H1 (cell line): ENCODE measurements at regions not wholly inside any gene's neighbourhood (a gene's known extent, or its start where the extent isn't known, plus 50 kb on each side); places are given as distances from the start of the nearest gene placed in this dataset.

Experiments
- CTCF ChIA-PET: fragments of 300-600 bp; sonication (Branson Sonifier 250); formaldehyde crosslinking; loops from one replicate; lab custom pipeline; 2021; ENCODE audit not compliant: partially characterized antibody; lab: Charles Lee
- POLR2A ChIA-PET: fragments of 300-600 bp; sonication (Branson Sonifier 250); formaldehyde crosslinking; loops from one replicate; lab custom pipeline; 2021; ENCODE audit warnings: inconsistent platforms; ENCODE audit not compliant: partially characterized antibody; lab: Charles Lee
- DNase-seq, 2 experiments: peaks; one replicate each; pipeline versions ENCODE4 v3.0.0 to v3.0.0-alpha.2; 2010 to 2022; ENCODE audit warnings: low spot score in 2 of 2, low read depth in 1 of 2, mixed read lengths in 1 of 2
- FAIRE-seq: peaks from 2 replicates; lab custom pipeline; 2011; peaks lifted over from hg19 to GRCh38; lab: Jason Lieb, UNC
- H2AFZ ChIP-seq: 2 replicates; pipeline ENCODE4 v1.8.1; 2012; ENCODE audit warnings: low read length, inconsistent platforms
- H2AK5ac ChIP-seq: 2 replicates; pipeline ENCODE4 v1.6.1; 2013; ENCODE audit warnings: low read depth, low read length
- H2BK120ac ChIP-seq: replicated peaks from 2 replicates; pipeline ENCODE3; 2013; ENCODE audit warnings: low read depth, low read length, inconsistent platforms
- H2BK12ac ChIP-seq: 2 replicates; pipeline ENCODE4 v1.6.1; 2013; ENCODE audit warnings: low read depth, low read length
- H2BK15ac ChIP-seq: 2 replicates; pipeline ENCODE4 v1.6.1; 2013; ENCODE audit warnings: low read length
- H2BK20ac ChIP-seq: 2 replicates; pipeline ENCODE4 v1.6.1; 2013; ENCODE audit warnings: low read length
- H2BK5ac ChIP-seq: 2 replicates; pipeline ENCODE4 v1.6.1; 2013; ENCODE audit warnings: low read depth, low read length
- H3K14ac ChIP-seq: 2 replicates; pipeline ENCODE4 v1.6.1; 2013; ENCODE audit warnings: inconsistent platforms; ENCODE audit not compliant: insufficient read length
- H3K18ac ChIP-seq: 2 replicates; pipeline ENCODE4 v1.6.1; 2013; ENCODE audit warnings: low read length; ENCODE audit errors: extremely low read depth
- H3K23ac ChIP-seq: 2 replicates; pipeline ENCODE4 v1.6.1; 2013; ENCODE audit warnings: inconsistent platforms; ENCODE audit not compliant: insufficient read length
- H3K23me2 ChIP-seq: 2 replicates; pipeline ENCODE4 v1.6.1; 2013; ENCODE audit warnings: low read depth, low read length
- H3K27ac ChIP-seq: 2 replicates; pipeline ENCODE4 v1.6.1; 2011; ENCODE audit warnings: low read depth, low read length, inconsistent platforms
- H3K27me3 ChIP-seq, 4 experiments: replicated peaks in 1 of 4; 1 replicate in 1 of 4; 2 replicates in 3 of 4; pipeline versions ENCODE4 v1.6.1 to v1.8.1; 2011 to 2013; ENCODE audit warnings: low read length in 3 of 4, mild to moderate bottlenecking in 3 of 4, inconsistent platforms in 2 of 4, mixed read lengths in 2 of 4, moderate library complexity in 1 of 4; ENCODE audit not compliant: control insufficient read depth in 3 of 4, insufficient read depth in 3 of 4; ENCODE audit errors: extremely low read depth in 1 of 4
- H3K36me3 ChIP-seq, 4 experiments: 2 replicates each; pipeline versions ENCODE4 v1.6.1 to v1.8.1; 2011 to 2013; ENCODE audit warnings: mild to moderate bottlenecking in 4 of 4, low read length in 3 of 4, moderate library complexity in 2 of 4, control low read depth in 1 of 4, inconsistent platforms in 1 of 4; ENCODE audit not compliant: insufficient read depth in 4 of 4, control insufficient read depth in 2 of 4
- H3K4ac ChIP-seq: replicated peaks from 2 replicates; pipeline ENCODE3; 2013; ENCODE audit warnings: low read length, low read depth, mixed read lengths, inconsistent platforms; ENCODE audit not compliant: insufficient read length
- H3K4me1 ChIP-seq, 4 experiments: replicated peaks in 1 of 4; 1 replicate in 1 of 4; 2 replicates in 3 of 4; pipeline versions ENCODE4 v1.6.1 to v1.8.1; 2011 to 2013; ENCODE audit warnings: low read length in 3 of 4, inconsistent platforms in 2 of 4, mixed read lengths in 1 of 4; ENCODE audit not compliant: insufficient read depth in 4 of 4, control insufficient read depth in 3 of 4
- H3K4me2 ChIP-seq, 2 experiments: 2 replicates each; pipeline versions ENCODE4 v1.6.1 to v1.8.1; 2011 to 2013; ENCODE audit warnings: low read depth in 2 of 2, low read length in 2 of 2, control low read depth in 1 of 2, inconsistent platforms in 1 of 2, mild to moderate bottlenecking in 1 of 2; ENCODE audit not compliant: insufficient read depth in 1 of 2
- H3K4me3 ChIP-seq, 4 experiments: fragments of 200-600, 300-600 bp in 1 of 4; sonication (generic), shearing (Covaris generic), sonication (Bioruptor Twin) in 1 of 4; 2 replicates each; pipeline versions ENCODE4 v1.5.1 to v1.8.1; 2011 to 2016; ENCODE audit warnings: low read length in 4 of 4, low read depth in 3 of 4, control low read depth in 2 of 4, inconsistent platforms in 2 of 4, mild to moderate bottlenecking in 2 of 4, mixed read lengths in 1 of 4, moderate library complexity in 1 of 4; ENCODE audit not compliant: insufficient read depth in 2 of 4; ENCODE audit errors: extremely low read depth in 1 of 4
- H3K56ac ChIP-seq: replicated peaks from 2 replicates; pipeline ENCODE3; 2013; ENCODE audit warnings: low read depth, mild to moderate bottlenecking, mixed read lengths, low read length, inconsistent platforms; ENCODE audit not compliant: insufficient read length
- H3K79me1 ChIP-seq: 2 replicates; pipeline ENCODE4 v1.6.1; 2013; ENCODE audit warnings: low read depth, low read length, control low read depth
- H3K79me2 ChIP-seq, 2 experiments: 2 replicates each; pipeline versions ENCODE4 v1.6.1 to v1.8.1; 2012 to 2013; ENCODE audit warnings: low read length in 2 of 2, mild to moderate bottlenecking in 2 of 2, inconsistent platforms in 1 of 2; ENCODE audit not compliant: insufficient read depth in 2 of 2, control insufficient read depth in 1 of 2
- H3K9ac ChIP-seq, 4 experiments: replicated peaks in 1 of 4; 1 replicate in 1 of 4; 2 replicates in 3 of 4; pipeline versions ENCODE4 v1.6.1 to v1.8.1; 2011 to 2013; ENCODE audit warnings: low read depth in 3 of 4, low read length in 3 of 4, control low read depth in 2 of 4, mild to moderate bottlenecking in 2 of 4, moderate library complexity in 2 of 4, inconsistent platforms in 1 of 4; ENCODE audit errors: extremely low read depth in 1 of 4
- H3K9me3 ChIP-seq, 2 experiments: 2 replicates each; pipeline versions ENCODE4 v1.6.1 to v1.8.1; 2012 to 2013; ENCODE audit warnings: mild to moderate bottlenecking in 2 of 2, moderate library complexity in 2 of 2, control low read depth in 1 of 2, inconsistent platforms in 1 of 2, low read depth in 1 of 2, low read length in 1 of 2, mixed read lengths in 1 of 2; ENCODE audit not compliant: insufficient read depth in 2 of 2
- H4K20me1 ChIP-seq, 2 experiments: replicated peaks in 1 of 2; 2 replicates each; pipeline versions ENCODE3 to v1.8.1; 2011 to 2013; ENCODE audit warnings: inconsistent platforms in 2 of 2, low read length in 2 of 2, mild to moderate bottlenecking in 1 of 2; ENCODE audit not compliant: insufficient read depth in 2 of 2, control insufficient read depth in 1 of 2
- H4K5ac ChIP-seq: 2 replicates; pipeline ENCODE4 v1.6.1; 2013; ENCODE audit warnings: low read length, low read depth, mixed read lengths, inconsistent platforms; ENCODE audit not compliant: insufficient read length
- H4K8ac ChIP-seq: 2 replicates; pipeline ENCODE4 v1.8.0; 2013; ENCODE audit warnings: mild to moderate bottlenecking, moderate library complexity, low read length, inconsistent platforms; ENCODE audit not compliant: insufficient read depth; ENCODE audit errors: extremely low read depth
- H4K91ac ChIP-seq: replicated peaks from 2 replicates; pipeline ENCODE3; 2013; ENCODE audit warnings: low read length, mixed read lengths, inconsistent platforms; ENCODE audit not compliant: insufficient read length
- CTCF ChIP-seq, 3 experiments: IDR thresholded peaks; 1 replicate in 2 of 3; 2 replicates in 1 of 3; pipeline versions ENCODE4 v1.5.1 to v1.6.1; 2011; ENCODE audit warnings: low read length in 3 of 3, mild to moderate bottlenecking in 3 of 3, inconsistent platforms in 2 of 3, low read depth in 1 of 3, moderate library complexity in 1 of 3; ENCODE audit not compliant: insufficient read depth in 1 of 3; ENCODE audit errors: control extremely low read depth in 1 of 3
- SRF ChIP-seq: IDR thresholded peaks from 2 replicates; pipeline ENCODE4 v1.6.1; 2011; ENCODE audit warnings: mild to moderate bottlenecking, low read depth, low read length, moderate library complexity
- WGBS, 2 experiments: shearing (Covaris generic) in 1 of 2; methylation state at CpG; one replicate each; pipeline versions ENCODE4 v1.1.6 to v1.1.7; 2013 to 2015; ENCODE audit warnings: low lambda C conversion rate in 2 of 2, mixed read lengths in 2 of 2, inconsistent platforms in 1 of 2, low coverage in 1 of 2, missing lambda C conversion rate in 1 of 2; ENCODE audit not compliant: insufficient replicate concordance in 2 of 2, insufficient coverage in 1 of 2, insufficient read length in 1 of 2; ENCODE audit errors: extremely low coverage in 1 of 2, missing lambda C conversion rate in 1 of 2; 5-methylcytosine and 5-hydroxymethylcytosine counted together
- TF ChIP-seq, protein P1 (sequence below): IDR thresholded peaks from 2 replicates; pipeline ENCODE4 v1.6.1; 2012; ENCODE audit warnings: inconsistent platforms

DNA sequence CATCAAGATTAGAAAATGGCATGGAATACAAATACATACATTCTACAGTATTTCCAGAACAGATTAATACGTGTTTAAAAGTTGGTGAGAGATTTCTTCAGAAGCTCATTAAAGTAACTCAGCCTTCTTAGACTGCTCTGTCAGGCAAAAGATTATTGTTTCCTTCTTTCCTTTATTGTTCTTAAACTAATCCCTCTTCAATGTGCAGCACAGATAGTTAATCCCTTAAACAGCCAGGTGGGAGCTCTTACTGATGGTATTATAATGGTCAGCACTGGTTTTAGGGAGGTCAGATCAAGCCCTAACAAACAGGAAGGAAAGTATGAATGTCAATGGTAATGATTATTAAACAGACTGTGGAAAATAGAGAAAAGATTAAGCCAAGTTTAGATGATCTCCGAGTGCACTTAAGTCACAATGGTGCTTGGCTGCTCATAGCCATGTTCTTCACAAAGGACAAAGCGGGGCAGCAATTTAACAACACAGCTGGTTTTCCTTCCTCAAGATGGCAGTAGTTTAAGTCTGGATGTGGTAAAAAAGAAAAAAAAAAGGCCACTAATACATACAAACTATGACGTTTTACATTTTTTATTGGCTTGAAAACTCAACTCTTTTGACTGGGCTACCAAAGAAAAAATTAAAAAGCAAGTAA, 992.6 kb downstream of the PCDH9 start:
- H2BK15ac ChIP-seq: no peak overlapping the region
- no peaks in the 10 kb centered on the region for H3K23me2 ChIP-seq
- no peaks in the 10 kb centered on the region for H3K36me3 ChIP-seq
- H3K9me3 ChIP-seq: peaks cover 10 to 20% of the 10 kb centered on the region in 2 experiments; a peak in 3 of 4 replicates
- no peak overlapping the region for H2BK120ac ChIP-seq
- no peak overlapping the region for H3K9ac ChIP-seq
- no peak overlapping the region for H3K18ac ChIP-seq
- DNase-seq (no peak), FAIRE-seq (no peak)
- no peak overlapping the region for H3K14ac ChIP-seq
- H3K4ac ChIP-seq: no peak overlapping the region
- no peaks in the 10 kb centered on the region for H3K27me3 ChIP-seq
- H2AFZ ChIP-seq: no peak overlapping the region
- H3K4me2 ChIP-seq: no peak overlapping the region
- H4K8ac ChIP-seq: no peak overlapping the region
- no peak overlapping the region for H2BK12ac ChIP-seq
- no peak overlapping the region for H2AK5ac ChIP-seq
- H2BK5ac ChIP-seq: no peak overlapping the region
- H4K5ac ChIP-seq: no peak overlapping the region
- TF ChIP-seq CTCF (IDR thresholded peaks at IDR 0.05; ENCODE audit: control extremely low read depth in 1 of 3, insufficient read depth in 1 of 3, low read depth in 1 of 3, low read length in 3 of 3) (peak in 1 of 3 experiments; percentile 6; a peak in 1 of 4 replicates), SRF (no peak)
- TF ChIP-seq, protein P1, sequence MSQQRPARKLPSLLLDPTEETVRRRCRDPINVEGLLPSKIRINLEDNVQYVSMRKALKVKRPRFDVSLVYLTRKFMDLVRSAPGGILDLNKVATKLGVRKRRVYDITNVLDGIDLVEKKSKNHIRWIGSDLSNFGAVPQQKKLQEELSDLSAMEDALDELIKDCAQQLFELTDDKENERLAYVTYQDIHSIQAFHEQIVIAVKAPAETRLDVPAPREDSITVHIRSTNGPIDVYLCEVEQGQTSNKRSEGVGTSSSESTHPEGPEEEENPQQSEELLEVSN: no peak
- POLR2A ChIA-PET: no interaction called here
- no peak overlapping the region for H3K27ac ChIP-seq
- no peak overlapping the region for H3K56ac ChIP-seq
- no peak overlapping the region for H3K23ac ChIP-seq
- no peaks in the 10 kb centered on the region for H3K79me2 ChIP-seq
- CTCF ChIA-PET: interaction anchor here (0.8 to 1.3 kb wide), 3 partner anchors 13 to 56 kb away, joined by 3 to 6 read pairs (median 3); no protein-coding TSS in a partner anchor
- no peak overlapping the region for H4K91ac ChIP-seq
- H2BK20ac ChIP-seq: no peak overlapping the region
- no peaks in the 10 kb centered on the region for H3K79me1 ChIP-seq
- WGBS, 2 experiments: 84% methylated on average over 4 of the region's 4 CpGs; no CpG with 5 or more reads in 1 of the 2 experiments
- no peaks in the 10 kb centered on the region for H4K20me1 ChIP-seq
- no peak overlapping the region for H3K4me3 ChIP-seq
- H3K4me1 ChIP-seq: no peaks in the 10 kb centered on the region
